T-helper 17 cell (primary cell): ENCODE measurements at regions not wholly inside any gene's neighbourhood (a gene's known extent, or its start where the extent isn't known, plus 50 kb on each side); places are given as distances from the start of the nearest gene placed in this dataset.

Experiments
- ATAC-seq: fragments of 150-1000 bp; cut with Tn5 transposase; 2 replicates; pipeline ENCODE4 v1.10.0; 2021; ENCODE audit warnings: mild to moderate bottlenecking, moderate library complexity
- DNase-seq, 3 donors: peaks; one replicate each; pipeline versions ENCODE4 v3.0.0 to v3.0.0-alpha.2; 2020 to 2021
- H3K9me3 ChIP-seq: one replicate; pipeline ENCODE4 v1.7.0; 2013; ENCODE audit warnings: low read length, mild to moderate bottlenecking; ENCODE audit not compliant: control insufficient read depth, poor library complexity, severe bottlenecking
- H3K27ac Mint-ChIP-seq: one replicate; pipeline ENCODE4 v1.8.0; 2022; ENCODE audit warnings: mild to moderate bottlenecking, moderate library complexity, mixed read lengths
- H3K27me3 Mint-ChIP-seq: one replicate; pipeline ENCODE4 v1.8.0; 2022; ENCODE audit warnings: mixed read lengths
- H3K36me3 Mint-ChIP-seq: one replicate; pipeline ENCODE4 v1.8.0; 2022; ENCODE audit warnings: low read depth, mixed read lengths
- H3K4me1 Mint-ChIP-seq: one replicate; pipeline ENCODE4 v1.8.0; 2022; ENCODE audit warnings: mild to moderate bottlenecking, mixed read lengths
- H3K4me3 Mint-ChIP-seq: one replicate; pipeline ENCODE4 v1.8.0; 2022; ENCODE audit warnings: mild to moderate bottlenecking, moderate library complexity, mixed read lengths

DNA sequence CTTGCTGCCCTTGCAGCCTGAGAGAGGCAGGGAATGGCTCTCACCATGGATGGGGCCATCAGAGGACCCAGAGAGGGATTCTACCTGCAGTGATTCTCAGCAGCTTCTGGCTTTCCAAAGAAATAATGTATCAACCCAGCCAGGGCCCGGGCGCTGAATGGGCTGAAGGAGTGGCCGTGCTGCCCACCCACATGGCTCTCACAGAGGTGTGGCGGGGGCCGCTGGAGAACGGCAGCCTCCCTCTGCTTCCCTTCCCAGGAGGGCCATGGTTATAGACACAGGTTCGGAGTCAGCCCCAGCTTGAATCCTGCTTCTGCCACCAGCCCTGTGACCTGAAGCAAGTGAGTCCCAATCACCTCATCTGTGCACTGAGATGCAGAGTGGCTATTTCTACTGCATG, 82.7 kb downstream of the THAP12 start:
- ATAC-seq (no peak), DNase-seq (no peak)
- Mint-ChIP-seq H3K36me3 (no peaks in the 10 kb centered on the region), H3K27me3 (peaks cover 5% of the 10 kb centered on the region), H3K4me1 (peaks cover 4% of the 10 kb centered on the region), H3K27ac (no peak overlapping the region), H3K4me3 (no peak overlapping the region)
- H3K9me3 ChIP-seq, result no peaks in the 10 kb centered on the region

GRCh38 chr11:76296731-76297542, 84.0 kb downstream of the THAP12 start:
- no peak overlapping the region for H3K27ac Mint-ChIP-seq
- H3K27me3 Mint-ChIP-seq, result peaks cover 5% of the 10 kb centered on the region
- no peak for DNase-seq
- ATAC-seq, result no peak
- no peak overlapping the region for H3K4me3 Mint-ChIP-seq
- no peaks in the 10 kb centered on the region for H3K9me3 ChIP-seq
- H3K36me3 Mint-ChIP-seq, result no peaks in the 10 kb centered on the region
- peaks cover 12% of the 10 kb centered on the region for H3K4me1 Mint-ChIP-seq

GRCh38 chr11:76293189-76293631, 86.9 kb upstream of the WNT11 start:
- peak overlapping the region; percentile 45 for H3K4me3 Mint-ChIP-seq
- peaks cover 19% of the 10 kb centered on the region for H3K4me1 Mint-ChIP-seq
- no peaks in the 10 kb centered on the region for H3K27me3 Mint-ChIP-seq
- DNase-seq (no peak), ATAC-seq (no peak)
- H3K9me3 ChIP-seq, result no peaks in the 10 kb centered on the region
- no peak overlapping the region for H3K27ac Mint-ChIP-seq
- no peaks in the 10 kb centered on the region for H3K36me3 Mint-ChIP-seq

- H3K27me3 Mint-ChIP-seq, result no peaks in the 10 kb centered on the region
- no peak for ATAC-seq
- peak overlapping the region; percentile 45 for H3K4me3 Mint-ChIP-seq
- H3K27ac Mint-ChIP-seq, result no peak overlapping the region
- no peaks in the 10 kb centered on the region for H3K9me3 ChIP-seq
- DNase-seq, result no peak
- no peaks in the 10 kb centered on the region for H3K36me3 Mint-ChIP-seq
- peaks cover 25% of the 10 kb centered on the region for H3K4me1 Mint-ChIP-seq
Measured at GRCh38 chr11:76292583-76293188, 86.4 kb upstream of the WNT11 start.

DNA sequence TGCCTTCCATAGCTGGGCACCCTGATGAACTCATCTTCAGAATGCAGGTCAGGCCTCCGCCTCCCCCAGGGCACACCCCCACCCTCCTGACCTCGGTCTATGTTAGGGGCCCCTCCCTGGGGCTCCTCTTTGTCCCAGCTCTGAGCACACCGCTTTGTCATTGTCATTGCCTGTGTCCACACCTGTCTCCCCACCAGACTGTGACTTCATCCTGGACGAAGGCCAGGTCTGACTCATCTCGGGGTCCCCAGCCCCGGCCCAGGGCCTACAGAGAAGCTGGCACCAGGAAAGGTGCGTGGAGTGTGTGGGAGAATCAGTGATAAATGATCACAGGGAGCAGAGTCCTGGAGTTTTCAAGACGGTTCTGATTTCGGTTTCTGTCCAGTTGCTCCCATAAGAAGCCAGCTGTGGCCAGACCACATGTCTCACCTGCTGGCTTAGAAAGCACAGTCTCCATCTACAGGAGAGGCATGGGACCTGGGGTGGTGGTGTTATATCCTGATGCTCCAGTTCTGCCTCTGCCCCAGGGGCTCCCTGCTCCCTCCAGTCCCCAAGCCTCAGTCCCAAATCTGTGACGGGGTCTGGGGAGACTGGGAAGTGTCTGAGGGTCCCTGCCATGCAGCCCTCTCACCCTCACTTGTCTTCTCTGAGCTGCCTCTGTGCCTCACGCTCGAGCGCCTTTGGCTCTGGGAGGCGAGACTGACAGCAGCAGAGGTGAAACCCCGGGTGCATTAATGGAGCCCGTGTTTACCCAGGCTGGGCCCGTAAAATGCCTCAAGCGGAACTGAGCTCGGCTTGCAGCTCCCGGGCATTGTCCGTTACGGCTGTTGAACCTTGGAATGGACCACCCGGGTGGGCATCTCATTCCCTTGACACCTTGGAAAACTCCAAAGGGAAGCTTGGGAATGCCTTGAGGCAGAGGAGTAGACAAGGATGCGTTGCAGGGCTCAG, 85.5 kb upstream of the WNT11 start:
- no peaks in the 10 kb centered on the region for H3K27me3 Mint-ChIP-seq
- no peak overlapping the region for H3K4me3 Mint-ChIP-seq
- no peak for DNase-seq
- H3K9me3 ChIP-seq, result no peaks in the 10 kb centered on the region
- peaks cover 31% of the 10 kb centered on the region for H3K4me1 Mint-ChIP-seq
- H3K27ac Mint-ChIP-seq, result no peak overlapping the region
- no peak for ATAC-seq
- H3K36me3 Mint-ChIP-seq, result no peaks in the 10 kb centered on the region

DNA sequence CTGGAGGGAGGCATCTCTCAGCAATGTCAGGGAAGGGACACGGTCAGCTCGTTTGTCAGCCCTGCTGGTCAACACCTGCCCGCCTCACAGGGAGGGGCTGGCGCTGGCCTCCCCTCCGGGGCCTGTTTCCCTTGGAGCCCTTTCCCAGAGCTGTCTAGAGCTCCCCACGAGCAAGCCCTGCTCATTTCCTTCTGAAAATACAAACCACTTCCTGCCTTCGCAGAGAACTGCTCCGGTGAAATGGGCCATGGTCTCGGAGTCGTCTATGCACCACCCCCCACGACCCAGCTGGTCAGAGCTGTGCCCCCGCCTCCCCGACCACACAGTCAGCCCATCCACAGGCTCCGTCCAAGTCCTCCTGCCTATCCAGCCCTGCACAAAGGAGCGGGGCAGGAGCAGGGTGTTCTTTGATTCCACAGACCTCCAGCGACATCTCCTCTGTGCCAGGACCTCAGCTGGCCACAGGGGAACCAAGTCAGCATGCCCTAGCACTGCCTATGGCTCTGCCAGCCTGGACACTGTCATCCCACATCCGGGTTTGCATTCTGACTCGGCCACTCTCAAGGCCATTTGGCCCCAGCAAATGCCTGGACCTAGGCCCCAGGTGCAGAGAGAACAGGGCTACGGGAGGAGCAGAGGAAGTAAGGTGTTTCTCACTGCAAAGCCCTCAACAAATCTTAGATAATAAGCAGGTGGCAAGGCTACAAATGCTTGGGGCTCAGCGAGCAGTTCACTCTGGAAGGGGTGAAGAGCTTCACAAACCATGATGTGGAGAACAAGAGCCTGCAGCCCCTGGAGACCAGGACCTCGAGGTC, 82.1 kb upstream of the WNT11 start:
- H3K9me3 ChIP-seq, result no peaks in the 10 kb centered on the region
- Mint-ChIP-seq H3K4me3 (peak overlapping the region; percentile 73), H3K36me3 (no peaks in the 10 kb centered on the region), H3K27me3 (no peaks in the 10 kb centered on the region), H3K4me1 (peaks cover 38% of the 10 kb centered on the region), H3K27ac (peak overlapping the region; percentile 91)
- ATAC-seq (peak; percentile 78), DNase-seq (peak in 1 of 3 donors; percentile 9)

DNA sequence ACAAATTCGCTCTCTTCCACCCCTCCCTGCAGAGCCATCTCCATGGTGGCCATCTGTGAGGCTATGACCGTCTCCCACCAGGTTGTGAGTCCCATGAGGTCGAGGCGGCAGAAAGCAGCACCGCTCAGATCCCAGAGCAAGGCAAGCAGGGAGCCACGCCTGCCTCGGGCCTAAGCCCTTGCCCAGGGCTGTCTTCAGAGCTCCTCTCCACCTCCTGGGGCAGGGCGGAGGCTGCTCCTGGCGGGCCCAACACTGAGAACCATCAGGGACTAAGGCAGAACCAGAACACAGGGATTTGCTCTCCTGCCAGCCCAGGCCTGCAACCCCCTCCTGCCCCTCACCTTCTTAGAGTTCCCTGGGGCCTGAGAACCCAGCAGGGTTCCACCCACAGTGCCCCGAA, 80.9 kb upstream of the WNT11 start:
- Mint-ChIP-seq H3K36me3 (no peaks in the 10 kb centered on the region), H3K27me3 (no peaks in the 10 kb centered on the region), H3K4me1 (peaks cover 33% of the 10 kb centered on the region), H3K4me3 (no peak overlapping the region), H3K27ac (peak overlapping the region; percentile 91)
- no peaks in the 10 kb centered on the region for H3K9me3 ChIP-seq
- DNase-seq, result no peak
- no peak for ATAC-seq

- DNase-seq (no peak), ATAC-seq (no peak)
- Mint-ChIP-seq H3K36me3 (no peaks in the 10 kb centered on the region), H3K27ac (peak overlapping the region; percentile 91), H3K27me3 (no peaks in the 10 kb centered on the region), H3K4me1 (peaks cover 27% of the 10 kb centered on the region), H3K4me3 (peak overlapping the region; percentile 19)
- no peaks in the 10 kb centered on the region for H3K9me3 ChIP-seq
Measured at GRCh38 chr11:76285397-76286104, 79.2 kb upstream of the WNT11 start.

- Mint-ChIP-seq H3K4me3 (no peak overlapping the region), H3K27ac (no peak overlapping the region), H3K4me1 (peaks cover 27% of the 10 kb centered on the region), H3K27me3 (no peaks in the 10 kb centered on the region), H3K36me3 (no peaks in the 10 kb centered on the region)
- no peaks in the 10 kb centered on the region for H3K9me3 ChIP-seq
- no peak for ATAC-seq
- no peak for DNase-seq
Measured at GRCh38 chr11:76284161-76284560, 77.9 kb upstream of the WNT11 start.

- no peak overlapping the region for H3K27ac Mint-ChIP-seq
- H3K27me3 Mint-ChIP-seq, result no peaks in the 10 kb centered on the region
- H3K4me1 Mint-ChIP-seq, result peaks cover 21% of the 10 kb centered on the region
- DNase-seq (no peak), ATAC-seq (no peak)
- H3K9me3 ChIP-seq, result no peaks in the 10 kb centered on the region
- no peaks in the 10 kb centered on the region for H3K36me3 Mint-ChIP-seq
- no peak overlapping the region for H3K4me3 Mint-ChIP-seq
Measured at GRCh38 chr11:76282811-76283595, 76.7 kb upstream of the WNT11 start.

DNA sequence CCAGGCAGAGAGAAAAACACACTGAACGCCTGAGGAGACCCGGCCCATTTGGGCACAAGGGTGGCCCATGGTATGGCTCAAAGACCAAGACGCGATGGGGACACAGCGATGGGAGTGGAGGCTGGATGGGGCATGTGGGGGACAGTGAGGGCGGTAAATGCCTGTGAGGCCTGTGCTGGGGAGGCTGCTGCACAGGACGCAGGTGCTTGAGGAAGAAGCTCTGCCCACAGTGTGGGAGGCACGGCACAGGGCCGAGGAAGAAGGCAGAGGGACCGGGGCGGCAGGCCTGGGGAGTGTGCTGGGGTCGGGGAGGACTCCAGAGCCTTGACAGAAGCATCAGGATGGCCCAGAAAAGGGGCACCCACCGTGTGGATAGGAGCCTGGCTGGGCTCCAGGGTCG, 75.9 kb upstream of the WNT11 start:
- DNase-seq, result no peak
- no peak for ATAC-seq
- no peaks in the 10 kb centered on the region for H3K27me3 Mint-ChIP-seq
- no peak overlapping the region for H3K27ac Mint-ChIP-seq
- H3K4me1 Mint-ChIP-seq, result peaks cover 14% of the 10 kb centered on the region
- no peaks in the 10 kb centered on the region for H3K9me3 ChIP-seq
- H3K36me3 Mint-ChIP-seq, result no peaks in the 10 kb centered on the region
- no peak overlapping the region for H3K4me3 Mint-ChIP-seq

GRCh38 chr11:76281558-76281906, 75.2 kb upstream of the WNT11 start:
- no peak for DNase-seq
- H3K9me3 ChIP-seq, result no peaks in the 10 kb centered on the region
- no peak for ATAC-seq
- H3K27ac Mint-ChIP-seq, result no peak overlapping the region
- H3K27me3 Mint-ChIP-seq, result no peaks in the 10 kb centered on the region
- H3K4me1 Mint-ChIP-seq, result peaks cover 12% of the 10 kb centered on the region
- H3K4me3 Mint-ChIP-seq, result no peak overlapping the region
- no peaks in the 10 kb centered on the region for H3K36me3 Mint-ChIP-seq
